ENCODE measurements at regions not wholly inside any gene's neighbourhood (a gene's known extent, or its start where the extent isn't known, plus 50 kb on each side); places are given as distances from the start of the nearest gene placed in this dataset.

DNA sequence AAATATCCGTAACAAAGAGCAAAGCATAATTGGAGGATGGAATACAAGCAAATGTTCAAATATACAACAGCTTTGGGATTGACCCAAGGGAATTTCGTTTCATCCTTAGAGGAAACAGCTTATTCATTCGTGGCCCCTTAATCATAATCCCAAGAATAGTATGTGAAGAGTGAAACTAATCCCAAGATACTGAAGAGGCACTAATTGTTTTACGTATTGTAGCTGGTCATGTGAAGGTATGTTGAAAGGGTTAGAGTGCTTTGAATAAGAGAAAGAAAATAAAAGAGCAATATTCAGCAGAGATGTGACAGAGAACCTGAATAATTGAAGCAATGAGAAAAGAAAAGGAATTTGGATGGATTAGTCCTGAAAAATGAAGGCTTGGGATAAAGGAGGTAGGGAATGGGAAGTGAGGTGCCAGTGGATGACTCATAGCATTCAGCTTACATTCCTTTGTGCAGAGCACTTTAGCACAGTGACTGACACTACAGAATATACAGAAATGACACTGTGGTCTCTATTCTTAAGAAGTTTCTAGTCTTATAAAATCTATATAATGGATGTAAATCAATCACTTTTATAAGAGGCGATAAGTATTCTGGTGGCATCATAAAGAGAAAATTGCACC is 221.9 kb downstream of the TLR4 start:
- Histone ChIP-seq H3K27me3 (ENCODE audit: insufficient read depth, poor library complexity, severe bottlenecking) (peaks cover 2% of the 10 kb centered on the region), H3K27ac (replicated peaks) (no peak overlapping the region), H3K4me3 (replicated peaks; ENCODE audit: insufficient read depth, low read length) (no peak overlapping the region)
- TF ChIP-seq SPI1 (IDR thresholded peaks at IDR 0.05; ENCODE audit: borderline replicate concordance, low read depth) (no peak), GABPA (IDR thresholded peaks at IDR 0.05; ENCODE audit: low read depth) (no peak), POLR2AphosphoS5 (IDR thresholded peaks at IDR 0.05; ENCODE audit: low read depth) (no peak)
- TF ChIP-seq, protein P1, sequence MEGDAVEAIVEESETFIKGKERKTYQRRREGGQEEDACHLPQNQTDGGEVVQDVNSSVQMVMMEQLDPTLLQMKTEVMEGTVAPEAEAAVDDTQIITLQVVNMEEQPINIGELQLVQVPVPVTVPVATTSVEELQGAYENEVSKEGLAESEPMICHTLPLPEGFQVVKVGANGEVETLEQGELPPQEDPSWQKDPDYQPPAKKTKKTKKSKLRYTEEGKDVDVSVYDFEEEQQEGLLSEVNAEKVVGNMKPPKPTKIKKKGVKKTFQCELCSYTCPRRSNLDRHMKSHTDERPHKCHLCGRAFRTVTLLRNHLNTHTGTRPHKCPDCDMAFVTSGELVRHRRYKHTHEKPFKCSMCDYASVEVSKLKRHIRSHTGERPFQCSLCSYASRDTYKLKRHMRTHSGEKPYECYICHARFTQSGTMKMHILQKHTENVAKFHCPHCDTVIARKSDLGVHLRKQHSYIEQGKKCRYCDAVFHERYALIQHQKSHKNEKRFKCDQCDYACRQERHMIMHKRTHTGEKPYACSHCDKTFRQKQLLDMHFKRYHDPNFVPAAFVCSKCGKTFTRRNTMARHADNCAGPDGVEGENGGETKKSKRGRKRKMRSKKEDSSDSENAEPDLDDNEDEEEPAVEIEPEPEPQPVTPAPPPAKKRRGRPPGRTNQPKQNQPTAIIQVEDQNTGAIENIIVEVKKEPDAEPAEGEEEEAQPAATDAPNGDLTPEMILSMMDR (IDR thresholded peaks at IDR 0.05; ENCODE audit: insufficient read depth, low read length), result no peak
- TF ChIP-seq, protein P2, sequence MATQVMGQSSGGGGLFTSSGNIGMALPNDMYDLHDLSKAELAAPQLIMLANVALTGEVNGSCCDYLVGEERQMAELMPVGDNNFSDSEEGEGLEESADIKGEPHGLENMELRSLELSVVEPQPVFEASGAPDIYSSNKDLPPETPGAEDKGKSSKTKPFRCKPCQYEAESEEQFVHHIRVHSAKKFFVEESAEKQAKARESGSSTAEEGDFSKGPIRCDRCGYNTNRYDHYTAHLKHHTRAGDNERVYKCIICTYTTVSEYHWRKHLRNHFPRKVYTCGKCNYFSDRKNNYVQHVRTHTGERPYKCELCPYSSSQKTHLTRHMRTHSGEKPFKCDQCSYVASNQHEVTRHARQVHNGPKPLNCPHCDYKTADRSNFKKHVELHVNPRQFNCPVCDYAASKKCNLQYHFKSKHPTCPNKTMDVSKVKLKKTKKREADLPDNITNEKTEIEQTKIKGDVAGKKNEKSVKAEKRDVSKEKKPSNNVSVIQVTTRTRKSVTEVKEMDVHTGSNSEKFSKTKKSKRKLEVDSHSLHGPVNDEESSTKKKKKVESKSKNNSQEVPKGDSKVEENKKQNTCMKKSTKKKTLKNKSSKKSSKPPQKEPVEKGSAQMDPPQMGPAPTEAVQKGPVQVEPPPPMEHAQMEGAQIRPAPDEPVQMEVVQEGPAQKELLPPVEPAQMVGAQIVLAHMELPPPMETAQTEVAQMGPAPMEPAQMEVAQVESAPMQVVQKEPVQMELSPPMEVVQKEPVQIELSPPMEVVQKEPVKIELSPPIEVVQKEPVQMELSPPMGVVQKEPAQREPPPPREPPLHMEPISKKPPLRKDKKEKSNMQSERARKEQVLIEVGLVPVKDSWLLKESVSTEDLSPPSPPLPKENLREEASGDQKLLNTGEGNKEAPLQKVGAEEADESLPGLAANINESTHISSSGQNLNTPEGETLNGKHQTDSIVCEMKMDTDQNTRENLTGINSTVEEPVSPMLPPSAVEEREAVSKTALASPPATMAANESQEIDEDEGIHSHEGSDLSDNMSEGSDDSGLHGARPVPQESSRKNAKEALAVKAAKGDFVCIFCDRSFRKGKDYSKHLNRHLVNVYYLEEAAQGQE (IDR thresholded peaks at IDR 0.05; ENCODE audit: insufficient replicate concordance, low read depth), result no peak
- no peak for DNase-seq (ENCODE audit: low read depth in 1 of 2, low spot score in 1 of 2)

- H3K27ac ChIP-seq (replicated peaks), result no peak overlapping the region
- peaks cover 2% of the 10 kb centered on the region for H3K27me3 ChIP-seq (ENCODE audit: insufficient read depth, poor library complexity, severe bottlenecking)
- H3K4me3 ChIP-seq (replicated peaks; ENCODE audit: insufficient read depth, low read length), result no peak overlapping the region
- no peak for DNase-seq (ENCODE audit: low read depth in 1 of 2, low spot score in 1 of 2)
- TF ChIP-seq SPI1 (IDR thresholded peaks at IDR 0.05; ENCODE audit: borderline replicate concordance, low read depth) (no peak), POLR2AphosphoS5 (IDR thresholded peaks at IDR 0.05; ENCODE audit: low read depth) (no peak), GABPA (IDR thresholded peaks at IDR 0.05; ENCODE audit: low read depth) (no peak)
- TF ChIP-seq, protein P1 (IDR thresholded peaks at IDR 0.05; ENCODE audit: insufficient read depth, low read length), result no peak
- TF ChIP-seq, protein P2 (IDR thresholded peaks at IDR 0.05; ENCODE audit: insufficient replicate concordance, low read depth), result no peak
These were observed 223.2 kb downstream of the TLR4 start for GRCh38 chr9:117927354-117927753.

GRCh38 chr9:117929868-117930267 is 225.7 kb downstream of the TLR4 start:
- H3K4me3 ChIP-seq (replicated peaks; ENCODE audit: insufficient read depth, low read length), result no peak overlapping the region
- no peak for DNase-seq (ENCODE audit: low read depth in 1 of 2, low spot score in 1 of 2)
- peaks cover 2% of the 10 kb centered on the region for H3K27me3 ChIP-seq (ENCODE audit: insufficient read depth, poor library complexity, severe bottlenecking)
- no peak overlapping the region for H3K27ac ChIP-seq (replicated peaks)
- TF ChIP-seq POLR2AphosphoS5 (IDR thresholded peaks at IDR 0.05; ENCODE audit: low read depth), result no peak
- no peak for TF ChIP-seq GABPA (IDR thresholded peaks at IDR 0.05; ENCODE audit: low read depth)
- no peak for TF ChIP-seq SPI1 (IDR thresholded peaks at IDR 0.05; ENCODE audit: borderline replicate concordance, low read depth)
- TF ChIP-seq, protein P2 (IDR thresholded peaks at IDR 0.05; ENCODE audit: insufficient replicate concordance, low read depth), result no peak
- TF ChIP-seq, protein P1 (IDR thresholded peaks at IDR 0.05; ENCODE audit: insufficient read depth, low read length), result no peak

Data from HL-60 (cell line).